A549 (cell line): ENCODE measurements at regions not wholly inside any gene's neighbourhood (a gene's known extent, or its start where the extent isn't known, plus 50 kb on each side); places are given as distances from the start of the nearest gene placed in this dataset.

Experiments used
- CEBPB ChIP-seq, 2 experiments: fragments of >200 bp in 1 of 2; sonication (Bioruptor Twin) in 1 of 2; formaldehyde crosslinking in 1 of 2; IDR thresholded peaks; 2 replicates each; pipeline ENCODE4 v1.6.1; 2012 to 2016
- FOSB ChIP-seq: fragments of 250-450 bp; sonication (Bioruptor Pico); IDR thresholded peaks from 2 replicates; pipeline ENCODE4 v1.5.0; 2020; ENCODE audit warnings: mild to moderate bottlenecking, moderate library complexity
- MAX ChIP-seq: IDR thresholded peaks from 2 replicates; pipeline ENCODE4 v1.6.1; 2012
- PBX3 ChIP-seq: IDR thresholded peaks from 2 replicates; pipeline ENCODE4 v1.6.1; 2012
- POLR2A ChIP-seq: IDR thresholded peaks from 2 replicates; pipeline ENCODE4 v1.6.1; 2012; ENCODE audit warnings: mild to moderate bottlenecking, low read length
- TF ChIP-seq, protein P1 (sequence below): fragments of >200 bp; sonication (Bioruptor Twin); formaldehyde crosslinking; IDR thresholded peaks from 3 replicates; pipeline ENCODE4 v1.5.1; 2016

DNA sequence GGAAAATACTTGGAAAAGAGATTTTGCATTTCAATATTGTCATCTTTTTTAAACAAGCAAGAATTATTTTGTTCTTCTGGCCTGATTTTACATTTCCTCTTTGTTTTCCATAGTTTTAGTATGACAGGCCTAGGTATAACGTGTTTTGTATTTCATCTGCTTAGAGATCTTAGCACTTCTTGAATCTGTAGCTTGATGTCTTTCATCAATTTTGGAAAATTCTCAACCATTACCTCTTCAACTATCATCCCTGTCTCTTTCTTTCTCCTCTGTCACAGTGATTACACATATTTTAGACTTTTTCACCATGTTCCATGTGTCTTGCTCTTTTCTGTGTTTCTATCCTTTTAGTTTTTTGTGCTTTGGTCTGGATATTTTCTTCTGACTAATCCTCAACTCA is 67.2 kb upstream of the PHACTR1 start:
- TF ChIP-seq, protein P1, sequence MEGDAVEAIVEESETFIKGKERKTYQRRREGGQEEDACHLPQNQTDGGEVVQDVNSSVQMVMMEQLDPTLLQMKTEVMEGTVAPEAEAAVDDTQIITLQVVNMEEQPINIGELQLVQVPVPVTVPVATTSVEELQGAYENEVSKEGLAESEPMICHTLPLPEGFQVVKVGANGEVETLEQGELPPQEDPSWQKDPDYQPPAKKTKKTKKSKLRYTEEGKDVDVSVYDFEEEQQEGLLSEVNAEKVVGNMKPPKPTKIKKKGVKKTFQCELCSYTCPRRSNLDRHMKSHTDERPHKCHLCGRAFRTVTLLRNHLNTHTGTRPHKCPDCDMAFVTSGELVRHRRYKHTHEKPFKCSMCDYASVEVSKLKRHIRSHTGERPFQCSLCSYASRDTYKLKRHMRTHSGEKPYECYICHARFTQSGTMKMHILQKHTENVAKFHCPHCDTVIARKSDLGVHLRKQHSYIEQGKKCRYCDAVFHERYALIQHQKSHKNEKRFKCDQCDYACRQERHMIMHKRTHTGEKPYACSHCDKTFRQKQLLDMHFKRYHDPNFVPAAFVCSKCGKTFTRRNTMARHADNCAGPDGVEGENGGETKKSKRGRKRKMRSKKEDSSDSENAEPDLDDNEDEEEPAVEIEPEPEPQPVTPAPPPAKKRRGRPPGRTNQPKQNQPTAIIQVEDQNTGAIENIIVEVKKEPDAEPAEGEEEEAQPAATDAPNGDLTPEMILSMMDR = no peak
- TF ChIP-seq CEBPB (IDR thresholded peaks at IDR 0.05) (no peak), FOSB (no peak), MAX (no peak), POLR2A (no peak), PBX3 (no peak)
